ENCODE measurements at regions not wholly inside any gene's neighbourhood (a gene's known extent, or its start where the extent isn't known, plus 50 kb on each side); places are given as distances from the start of the nearest gene placed in this dataset.
A peak's percentile ranks its signal among the peaks of the same experiment; 100 is the strongest.

GRCh38 chr13:64767054-64767453 lies 2463.1 kb downstream of the PCDH9 start:
- Histone ChIP-seq H3K9me2 (replicated peaks; ENCODE audit: low read depth, low read length) (no peaks in the 10 kb centered on the region), H2AFZ (ENCODE audit: low read length) (peak overlapping the region; percentile 31), H3K4me3 (ENCODE audit: low read length, poor library complexity, severe bottlenecking) (no peak overlapping the region), H3F3A (ENCODE audit: low read depth) (no peaks in the 10 kb centered on the region), H3K9me3 (ENCODE audit: insufficient read depth, low read depth, low read length) (no peaks in the 10 kb centered on the region), H3K9ac (ENCODE audit: low read depth, low read length, poor library complexity, severe bottlenecking) (no peak overlapping the region), H3K4me2 (ENCODE audit: low read depth, low read length, poor library complexity, severe bottlenecking) (peak overlapping the region; percentile 33), H3K27me3 (ENCODE audit: insufficient read depth, low read length, poor library complexity, severe bottlenecking) (no peaks in the 10 kb centered on the region), H3K79me2 (ENCODE audit: insufficient read depth, low read length) (no peaks in the 10 kb centered on the region), H3K4me1 (ENCODE audit: insufficient read depth, low read length, poor library complexity, severe bottlenecking) (peaks cover 9% of the 10 kb centered on the region), H3K36me3 (ENCODE audit: insufficient read depth, low read length) (no peaks in the 10 kb centered on the region), H4K20me1 (ENCODE audit: insufficient read depth, low read length, poor library complexity, severe bottlenecking) (no peaks in the 10 kb centered on the region)
- TF ChIP-seq EZH2phosphoT487 (IDR thresholded peaks at IDR 0.05; ENCODE audit: borderline replicate concordance), result no peak
- no peak for TF ChIP-seq CTCF (conservative IDR thresholded peaks at IDR 0.05; ENCODE audit: low read length)

GRCh38 chr13:64765636-64766035 lies 2464.5 kb downstream of the PCDH9 start:
- Histone ChIP-seq H3K27me3 (ENCODE audit: insufficient read depth, low read length, poor library complexity, severe bottlenecking) (no peaks in the 10 kb centered on the region), H4K20me1 (ENCODE audit: insufficient read depth, low read length, poor library complexity, severe bottlenecking) (no peaks in the 10 kb centered on the region), H3K4me3 (ENCODE audit: low read length, poor library complexity, severe bottlenecking) (no peak overlapping the region), H3K9me2 (replicated peaks; ENCODE audit: low read depth, low read length) (no peaks in the 10 kb centered on the region), H3K36me3 (ENCODE audit: insufficient read depth, low read length) (no peaks in the 10 kb centered on the region), H3K9me3 (ENCODE audit: insufficient read depth, low read depth, low read length) (no peaks in the 10 kb centered on the region), H3K4me2 (ENCODE audit: low read depth, low read length, poor library complexity, severe bottlenecking) (no peak overlapping the region), H3F3A (ENCODE audit: low read depth) (no peaks in the 10 kb centered on the region), H3K9ac (ENCODE audit: low read depth, low read length, poor library complexity, severe bottlenecking) (no peak overlapping the region), H2AFZ (ENCODE audit: low read length) (no peak overlapping the region), H3K4me1 (ENCODE audit: insufficient read depth, low read length, poor library complexity, severe bottlenecking) (peaks cover 9% of the 10 kb centered on the region), H3K79me2 (ENCODE audit: insufficient read depth, low read length) (no peaks in the 10 kb centered on the region)
- TF ChIP-seq EZH2phosphoT487 (IDR thresholded peaks at IDR 0.05; ENCODE audit: borderline replicate concordance) (no peak), CTCF (conservative IDR thresholded peaks at IDR 0.05; ENCODE audit: low read length) (no peak)

GRCh38 chr13:64758521-64759244 lies 2471.5 kb downstream of the PCDH9 start:
- TF ChIP-seq CTCF (conservative IDR thresholded peaks at IDR 0.05; ENCODE audit: low read length), result no peak
- TF ChIP-seq EZH2phosphoT487 (IDR thresholded peaks at IDR 0.05; ENCODE audit: borderline replicate concordance), result no peak
- no peaks in the 10 kb centered on the region for H3K9me2 ChIP-seq (replicated peaks; ENCODE audit: low read depth, low read length)
- H3K36me3 ChIP-seq (ENCODE audit: insufficient read depth, low read length), result no peaks in the 10 kb centered on the region
- no peaks in the 10 kb centered on the region for H3K79me2 ChIP-seq (ENCODE audit: insufficient read depth, low read length)
- 0 out of 2 replicates have a peak overlapping the region, but pooled peaks have one; percentile 12 for H2AFZ ChIP-seq (ENCODE audit: low read length)
- no peak overlapping the region for H3K4me2 ChIP-seq (ENCODE audit: low read depth, low read length, poor library complexity, severe bottlenecking)
- no peak overlapping the region for H3K4me3 ChIP-seq (ENCODE audit: low read length, poor library complexity, severe bottlenecking)
- H3K9ac ChIP-seq (ENCODE audit: low read depth, low read length, poor library complexity, severe bottlenecking), result no peak overlapping the region
- no peaks in the 10 kb centered on the region for H3K27me3 ChIP-seq (ENCODE audit: insufficient read depth, low read length, poor library complexity, severe bottlenecking)
- H3K9me3 ChIP-seq (ENCODE audit: insufficient read depth, low read depth, low read length), result no peaks in the 10 kb centered on the region
- no peaks in the 10 kb centered on the region for H3F3A ChIP-seq (ENCODE audit: low read depth)
- H3K4me1 ChIP-seq (ENCODE audit: insufficient read depth, low read length, poor library complexity, severe bottlenecking), result no peaks in the 10 kb centered on the region
- no peaks in the 10 kb centered on the region for H4K20me1 ChIP-seq (ENCODE audit: insufficient read depth, low read length, poor library complexity, severe bottlenecking)

Measured in Loucy (cell line).